HG03520 (cell line): ENCODE measurements at regions not wholly inside any gene's neighbourhood (a gene's known extent, or its start where the extent isn't known, plus 50 kb on each side); places are given as distances from the start of the nearest gene placed in this dataset.
"Not testable (repeated sequence)": the region's sequence is repeated elsewhere in the genome, so short reads cannot be mapped to it uniquely, and the experiment has no call there.

Experiments
- ATAC-seq: cut with Tn5 transposase; IDR thresholded peaks from one replicate; pipeline ENCODE4 v1.9.1; 2021; ENCODE audit warnings: mild to moderate bottlenecking, moderate library complexity; ENCODE audit not compliant: unreplicated experiment

DNA sequence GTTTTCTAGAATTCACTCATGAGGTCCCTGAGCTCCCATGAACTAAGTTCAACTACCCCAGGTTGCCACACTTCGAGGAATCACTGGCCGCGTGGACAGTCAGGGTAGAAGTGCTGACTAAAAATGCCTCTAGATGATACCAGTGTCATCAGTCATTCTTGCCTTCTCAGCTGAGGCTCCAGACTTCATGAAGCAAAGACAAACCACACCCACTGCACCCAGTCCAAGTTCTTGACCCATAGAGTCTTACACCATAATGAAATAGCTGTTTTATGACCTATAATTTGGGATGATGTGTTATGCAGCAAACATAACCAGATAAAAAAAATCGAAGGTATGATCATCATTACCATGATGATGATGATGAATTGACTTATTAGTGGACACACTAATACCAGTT lies 632.9 kb upstream of the TLE4 start:
- no peak for ATAC-seq

DNA sequence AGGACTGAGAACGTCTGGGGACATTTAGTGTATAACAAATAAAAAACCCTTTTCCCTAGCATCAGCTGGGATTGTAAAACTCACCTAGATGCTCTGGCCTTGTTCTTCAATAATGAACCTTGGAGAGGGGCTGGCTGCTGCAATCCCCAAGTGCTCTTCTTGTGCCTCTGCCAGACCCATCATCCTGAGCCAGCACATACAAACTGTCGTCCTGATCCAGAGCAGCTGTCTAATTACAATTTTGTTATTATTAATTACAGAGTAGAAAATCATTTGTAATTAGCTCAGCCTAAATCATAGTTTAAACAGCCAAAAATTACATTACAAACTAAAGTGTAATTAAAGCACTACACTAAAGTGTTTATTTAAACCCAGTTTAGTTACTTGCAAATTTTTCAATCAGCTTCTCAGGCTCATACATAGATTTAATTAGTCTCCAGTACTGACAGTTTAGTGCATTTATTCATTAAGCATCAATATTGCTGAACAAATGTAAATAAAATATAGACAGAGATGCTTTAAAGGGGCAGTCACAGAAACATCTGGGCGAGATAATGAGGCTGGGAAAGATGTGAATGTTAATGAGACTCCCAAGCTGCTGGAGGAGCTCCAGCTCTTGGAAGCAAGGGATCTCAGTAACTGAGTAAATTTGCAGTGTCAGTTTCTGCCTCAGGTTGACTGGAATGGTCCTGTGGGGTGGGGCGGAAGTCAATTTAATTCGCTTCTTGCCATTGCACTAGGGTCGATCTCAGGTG lies 632.3 kb upstream of the TLE4 start:
- ATAC-seq, result no peak

DNA sequence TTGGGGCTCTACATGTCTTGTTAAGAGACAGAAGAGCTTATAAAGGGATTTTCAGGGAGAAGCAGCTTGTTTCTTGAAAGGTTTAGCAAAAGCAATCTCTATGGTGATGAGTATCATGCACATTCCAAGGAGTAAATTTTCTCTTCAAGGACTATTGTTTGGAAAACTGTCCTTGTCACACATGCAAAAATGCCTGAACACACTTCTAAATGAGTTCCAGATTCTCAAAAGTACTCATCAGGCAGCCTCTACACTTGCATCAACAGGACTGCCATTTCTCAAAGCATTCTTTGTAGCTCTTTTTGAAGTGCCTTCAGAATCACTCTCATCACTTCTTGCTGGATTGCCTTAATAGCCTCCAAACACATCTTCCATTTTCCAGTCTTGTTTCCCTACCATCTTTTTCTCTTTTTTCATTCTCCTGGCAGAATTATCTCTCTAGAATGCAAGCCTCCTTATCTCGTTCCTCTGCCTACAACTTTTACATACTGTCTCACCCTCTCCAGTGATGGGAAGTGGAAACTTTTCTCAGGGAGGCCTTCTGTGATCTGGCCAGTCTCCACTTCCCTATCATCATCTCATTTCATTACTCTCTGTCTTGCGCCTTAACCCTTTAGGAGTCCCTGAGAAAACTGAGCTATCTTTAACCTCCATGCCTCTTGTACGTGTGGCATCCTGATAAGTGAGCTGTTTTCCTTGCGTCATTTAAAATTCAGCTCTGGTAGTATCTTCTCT lies 631.5 kb upstream of the TLE4 start:
- ATAC-seq, result no peak

DNA sequence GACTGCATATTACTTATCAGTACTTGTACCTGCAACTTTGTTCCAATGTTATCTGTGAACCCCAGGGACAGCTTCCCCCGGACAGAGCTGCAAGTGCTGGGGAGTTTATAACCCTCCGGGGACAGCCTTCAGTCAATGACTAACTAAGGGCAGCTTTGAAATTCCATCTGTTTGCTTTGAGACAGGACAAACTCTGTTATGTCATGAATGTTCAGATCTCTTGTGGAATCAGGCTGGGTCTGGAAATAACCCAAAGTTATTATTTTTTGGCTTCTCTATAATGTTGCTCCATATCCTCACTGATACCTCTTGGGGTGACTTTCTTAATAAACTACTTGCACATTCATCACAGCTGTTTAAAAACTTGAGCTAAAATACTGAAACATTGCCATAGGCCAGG lies 617.5 kb upstream of the TLE4 start:
- ATAC-seq, result no peak

DNA sequence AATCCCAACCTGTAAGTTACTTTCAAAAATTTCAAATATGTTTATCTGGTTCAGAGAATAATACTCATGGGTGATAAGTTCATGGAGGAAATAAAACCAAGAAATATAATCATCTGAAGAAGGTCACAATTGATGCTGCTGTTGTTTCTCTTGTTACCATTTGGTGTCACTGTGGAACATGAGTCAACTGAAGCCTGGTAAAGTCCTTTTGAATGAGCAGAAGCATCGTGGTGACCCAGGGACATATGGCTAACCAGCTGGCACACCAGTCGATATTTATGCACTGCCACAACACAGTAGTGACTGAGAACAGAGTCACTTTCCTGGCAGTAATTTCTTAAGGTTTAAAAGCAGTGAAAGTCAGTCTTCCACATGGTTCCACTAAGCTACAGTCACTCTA lies 612.9 kb upstream of the TLE4 start:
- ATAC-seq, result no peak

DNA sequence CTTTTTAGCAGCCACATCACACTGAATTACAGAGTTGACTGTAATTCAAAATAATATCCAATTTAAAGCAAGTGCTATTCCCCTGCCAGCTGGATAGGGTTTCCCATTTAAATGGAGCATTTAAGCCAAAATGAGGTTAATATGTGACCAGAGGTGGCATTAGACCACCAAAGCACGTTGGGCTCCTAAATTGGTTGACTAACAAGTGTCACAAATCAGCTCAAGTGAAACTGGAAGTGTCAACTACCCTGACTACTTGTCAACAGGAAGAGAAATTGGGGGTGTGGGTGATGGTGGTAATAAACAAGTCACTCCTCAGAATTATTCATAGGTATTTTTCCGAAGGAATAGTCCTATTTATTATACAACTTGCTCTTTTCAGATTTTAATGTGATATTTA lies 609.6 kb upstream of the TLE4 start:
- ATAC-seq, result no peak

DNA sequence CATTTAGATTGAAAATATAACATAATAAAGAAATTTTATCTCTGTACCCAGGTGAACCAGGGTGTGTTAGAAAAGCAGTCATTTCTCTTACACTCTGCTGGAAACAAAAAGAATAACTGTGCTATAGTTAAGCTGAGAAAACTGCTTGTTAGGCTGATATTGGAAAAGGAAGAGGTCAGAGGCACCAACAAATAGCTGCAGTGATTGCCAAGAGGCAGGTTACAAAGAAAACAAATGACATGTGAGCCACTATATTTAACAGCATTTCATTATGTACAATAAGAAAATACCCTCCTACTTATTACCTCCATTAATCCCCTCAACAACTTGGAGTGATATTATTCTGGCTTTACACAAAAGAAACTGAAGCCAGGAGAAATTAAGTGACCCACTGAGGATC lies 607.9 kb upstream of the TLE4 start:
- ATAC-seq, result no peak

DNA sequence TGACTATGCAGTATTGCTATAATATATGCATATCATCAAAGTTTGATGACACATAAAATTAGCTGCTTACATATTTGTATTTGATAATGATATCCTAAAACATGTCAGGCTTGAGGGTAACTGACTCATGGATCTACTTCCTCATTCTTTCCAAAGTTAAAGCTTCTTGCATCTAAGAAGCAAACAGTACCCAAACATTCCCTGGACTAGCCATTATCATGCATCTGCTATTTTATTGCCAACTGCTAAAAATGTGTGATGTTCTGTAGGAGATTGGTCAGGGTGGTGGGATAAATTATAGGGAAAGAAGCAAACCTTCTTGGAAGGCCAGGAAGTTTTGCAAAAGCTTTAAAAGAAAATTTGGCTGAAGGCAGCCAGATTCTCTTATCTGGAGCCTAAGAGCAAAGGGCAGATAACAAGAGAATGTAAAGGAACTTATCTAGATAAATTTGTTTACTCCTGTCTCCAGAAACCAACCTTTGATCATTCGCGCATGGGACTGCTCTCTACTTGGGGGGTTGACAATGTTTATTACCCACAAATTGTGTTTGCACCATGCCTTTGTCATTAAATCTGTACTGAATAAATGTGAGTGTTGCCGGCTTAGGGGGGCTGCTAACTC lies 604.1 kb upstream of the TLE4 start:
- no peak for ATAC-seq

DNA sequence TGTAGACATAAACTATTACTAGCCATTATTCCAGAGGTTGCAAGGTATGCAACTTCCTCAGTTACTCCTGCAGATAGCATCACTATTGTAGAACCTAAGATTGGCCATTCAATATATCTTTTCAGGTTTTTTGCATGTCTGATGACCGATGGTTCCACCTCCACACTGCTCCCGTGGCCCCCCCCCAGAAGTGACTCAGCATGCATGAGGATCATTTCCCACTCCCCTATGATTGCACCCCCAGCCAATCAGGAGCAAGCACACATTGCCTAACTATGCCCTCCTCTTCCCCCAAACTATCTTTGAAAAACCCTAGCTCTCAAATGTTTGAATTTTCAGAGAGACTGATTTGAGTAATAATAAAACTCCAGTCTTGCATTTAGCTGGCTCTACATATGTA lies 601.4 kb upstream of the TLE4 start:
- no peak for ATAC-seq

DNA sequence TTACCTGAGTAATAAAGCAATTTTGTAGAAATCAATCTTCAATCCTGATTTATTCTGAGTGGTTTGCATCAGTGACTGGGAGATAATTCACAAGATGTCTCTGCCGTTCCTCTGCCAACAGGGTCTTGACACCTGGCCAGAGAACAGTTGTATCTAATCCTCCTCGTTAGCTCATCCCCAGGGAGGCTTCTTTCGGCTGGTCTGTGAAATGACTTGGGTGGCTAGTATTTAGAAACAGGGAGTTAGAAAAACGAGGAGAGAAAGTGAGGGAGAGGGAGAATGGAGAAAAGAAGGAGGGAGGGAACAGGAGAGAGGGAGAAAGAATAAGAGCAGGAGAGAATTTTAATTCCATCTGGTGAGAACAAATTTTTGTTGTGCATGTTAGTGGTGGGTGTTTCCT lies 600.2 kb upstream of the TLE4 start:
- ATAC-seq, result no peak

DNA sequence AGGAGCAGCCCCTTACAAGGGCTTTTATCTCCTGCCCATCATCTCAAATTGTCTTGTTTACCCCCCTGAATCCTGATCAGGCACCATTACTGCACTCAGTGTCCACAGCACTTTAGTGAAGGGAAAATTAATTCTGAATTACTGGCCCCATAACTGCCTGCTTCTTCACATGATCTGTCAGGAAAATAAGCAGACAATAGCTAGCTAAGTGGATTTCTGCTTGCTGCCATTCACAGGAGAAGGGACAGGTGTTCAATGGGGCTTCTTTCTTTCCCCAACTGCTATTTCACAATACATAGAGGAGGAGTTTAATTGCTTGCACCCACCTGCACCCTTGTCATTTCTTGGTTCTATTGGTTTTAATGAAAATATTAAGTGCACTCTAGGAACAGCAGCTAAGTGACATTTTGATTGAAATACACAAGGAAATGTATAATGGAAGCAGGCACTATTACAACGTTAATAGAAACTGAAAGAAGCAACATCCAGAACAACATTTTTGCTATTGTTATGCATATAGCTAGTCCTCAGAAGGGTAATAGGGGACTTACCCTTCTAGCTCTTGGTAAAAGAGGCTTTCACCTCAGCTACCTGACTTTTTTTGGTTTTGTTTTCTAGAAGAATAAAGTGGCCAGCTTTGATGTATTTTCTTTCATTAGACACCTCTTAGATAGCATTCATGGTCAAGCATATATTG lies 599.3 kb upstream of the TLE4 start:
- no peak for ATAC-seq

DNA sequence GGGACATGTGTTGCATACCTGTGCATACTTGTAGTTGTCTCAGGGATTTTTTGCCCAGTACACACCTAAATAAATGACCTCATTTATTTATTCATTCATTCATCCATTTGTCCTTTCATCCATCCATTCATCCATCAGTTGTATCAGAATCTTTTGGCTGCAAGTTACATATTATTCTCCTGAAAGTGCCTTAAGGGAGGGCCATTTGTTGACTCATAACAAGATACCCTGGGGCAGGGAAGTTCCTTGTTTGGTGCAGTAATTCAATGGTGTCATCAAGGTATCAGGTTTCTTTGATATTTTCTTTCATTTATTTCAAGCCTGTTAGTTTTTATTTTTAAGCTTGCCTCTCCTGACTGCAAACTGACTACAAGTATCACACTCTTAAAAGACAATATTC lies 597.9 kb upstream of the TLE4 start:
- no peak for ATAC-seq

DNA sequence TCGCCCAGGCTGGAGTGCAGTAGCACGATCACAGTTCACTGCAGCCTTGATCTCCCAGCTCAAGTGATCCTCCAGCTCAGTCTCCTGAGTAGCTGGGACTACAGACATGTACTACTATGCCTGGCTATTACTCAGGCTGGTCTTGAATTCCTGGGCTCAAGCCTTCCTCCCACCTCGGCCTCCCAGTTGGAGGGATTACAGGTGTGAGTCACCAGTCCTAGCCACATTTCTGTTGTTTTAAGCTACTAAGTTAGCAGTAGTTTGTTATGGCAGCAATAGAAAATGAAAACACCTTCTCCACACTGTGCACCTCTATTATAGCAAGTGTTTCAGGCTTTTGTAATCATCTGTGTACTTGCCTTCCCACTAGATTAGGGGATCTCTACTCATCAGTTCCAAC lies 588.9 kb upstream of the TLE4 start:
- ATAC-seq, result no peak

DNA sequence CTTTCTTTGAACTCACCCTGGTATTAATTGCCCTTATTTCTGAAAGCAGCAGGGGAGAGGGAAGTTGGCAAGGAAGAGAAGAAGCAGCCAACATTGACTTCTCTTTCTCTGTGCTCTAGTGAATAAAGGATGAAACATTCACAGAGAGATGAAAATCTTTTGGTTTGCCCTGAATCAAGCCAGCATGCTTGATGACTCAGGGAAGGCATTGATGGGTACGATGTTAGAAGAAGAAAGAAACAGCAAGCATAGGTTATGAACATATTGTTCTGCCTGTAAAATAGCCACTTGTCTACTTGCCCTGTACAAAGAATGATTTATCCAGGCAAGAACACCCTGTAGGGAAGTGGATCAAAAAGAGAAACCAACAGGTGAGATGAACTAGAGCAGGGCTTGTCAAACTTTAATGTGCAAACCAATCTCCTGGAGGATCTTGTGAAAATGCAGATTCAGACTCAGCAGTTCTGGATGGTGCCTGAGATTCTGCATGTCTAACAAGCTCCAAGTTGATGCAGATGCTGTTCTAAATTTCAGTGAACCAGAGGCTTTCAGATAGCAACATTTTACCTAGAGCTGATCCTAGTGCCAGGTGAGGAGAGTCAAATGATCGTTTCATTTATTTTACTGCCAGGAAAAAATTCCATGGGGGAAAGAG lies 586.6 kb upstream of the TLE4 start:
- ATAC-seq, result no peak

DNA sequence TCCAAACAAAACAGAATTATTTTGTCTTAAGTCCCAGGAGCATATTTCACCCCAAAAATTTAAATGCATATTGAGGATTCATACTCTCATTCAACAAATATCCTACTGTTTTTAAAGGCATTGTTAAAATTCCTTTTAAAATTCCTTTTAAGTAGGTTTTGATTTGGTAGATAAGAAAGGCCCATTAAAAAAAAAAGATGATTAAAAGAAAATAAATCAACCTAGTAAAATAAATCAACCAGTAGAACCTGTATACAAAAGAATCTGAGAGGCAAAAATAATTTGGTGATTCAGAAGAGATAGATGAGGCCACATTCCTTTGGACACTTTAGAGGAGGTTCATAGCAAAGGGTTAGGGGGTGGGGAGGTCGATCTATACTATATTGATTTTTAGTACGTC lies 585.3 kb upstream of the TLE4 start:
- ATAC-seq, result no peak

DNA sequence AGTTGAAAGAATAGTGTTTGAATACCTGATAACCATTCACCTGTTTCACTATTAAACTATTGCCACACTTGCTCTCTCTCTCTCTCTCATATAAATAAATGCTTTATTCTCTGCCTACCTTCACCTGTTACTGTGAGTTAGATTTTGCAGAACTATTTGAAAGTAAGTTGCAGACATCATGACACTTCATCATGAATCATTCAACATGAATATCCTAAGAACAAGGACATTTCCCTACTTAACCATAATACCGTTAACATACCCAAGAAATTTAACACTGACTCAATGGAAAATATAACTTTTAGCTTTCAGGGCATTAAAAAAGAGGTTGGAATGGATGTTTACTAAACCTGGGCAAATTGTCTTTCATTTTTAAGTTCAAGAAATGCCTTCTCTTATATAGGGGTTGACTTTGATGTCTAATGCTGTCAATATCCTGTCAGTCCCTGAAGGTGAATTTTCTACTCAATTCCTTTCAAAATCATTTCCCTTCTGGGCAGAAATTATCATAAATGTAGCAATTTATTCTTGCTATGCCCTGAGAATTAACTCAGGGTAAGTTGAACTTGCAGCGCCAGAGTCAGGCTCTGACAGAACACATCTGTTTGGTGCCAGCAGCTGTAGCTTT lies 582.6 kb upstream of the TLE4 start:
- no peak for ATAC-seq

DNA sequence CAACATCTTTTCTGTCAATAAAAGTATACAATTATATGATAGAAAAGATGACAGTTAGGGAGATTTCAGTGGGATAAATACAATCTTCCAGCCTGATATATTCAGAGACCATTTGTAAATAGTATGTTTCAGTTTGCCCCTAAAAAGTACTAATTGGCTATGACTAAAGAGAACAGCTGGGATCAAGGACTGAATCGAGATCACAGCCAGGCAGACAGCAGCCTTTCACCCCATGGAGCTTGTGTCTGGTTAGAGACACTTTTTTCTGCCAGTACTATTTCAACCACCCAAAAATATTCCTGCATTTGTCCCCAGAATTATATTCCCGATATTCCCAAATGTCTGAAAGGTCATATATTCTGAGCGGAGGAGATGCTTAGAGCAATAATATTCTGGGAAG lies 577.3 kb upstream of the TLE4 start:
- ATAC-seq, result no peak

DNA sequence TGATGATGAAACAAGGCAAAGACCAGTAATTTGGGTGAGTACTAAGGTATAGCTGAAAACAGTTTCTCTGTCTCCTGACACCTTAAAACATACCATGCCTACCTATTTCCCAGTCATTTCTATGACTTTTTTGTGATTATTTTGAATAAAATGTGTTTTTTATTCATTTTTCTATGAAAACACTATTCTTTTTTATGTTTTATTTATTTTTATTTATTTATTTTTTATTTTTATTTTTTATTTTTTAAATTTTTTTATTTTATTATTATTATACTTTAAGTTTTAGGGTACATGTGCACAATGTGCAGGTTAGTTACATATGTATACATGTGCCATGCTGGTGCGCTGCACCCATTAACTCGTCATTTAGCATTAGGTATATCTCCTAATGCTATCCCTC lies 576.8 kb upstream of the TLE4 start:
- not testable (repeated sequence) for ATAC-seq

DNA sequence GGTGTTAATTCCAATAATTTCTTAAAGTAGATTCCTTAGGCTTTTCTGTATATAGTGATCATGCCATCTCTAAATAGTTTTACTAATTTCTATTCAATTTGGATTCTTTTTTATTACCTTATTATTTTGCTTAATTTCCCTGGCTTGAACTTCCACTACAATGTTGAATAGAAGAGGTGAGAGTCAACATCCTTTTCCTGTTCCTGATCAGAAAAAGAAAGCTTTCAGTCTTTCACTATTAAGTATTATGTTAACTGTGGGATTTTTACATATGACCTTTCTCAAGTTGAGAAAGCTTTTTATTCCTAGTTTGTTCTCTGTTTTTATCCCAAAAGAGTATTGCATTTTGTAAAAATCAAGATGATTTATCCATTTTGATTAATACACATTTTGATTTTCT lies 574.5 kb upstream of the TLE4 start:
- no peak for ATAC-seq

DNA sequence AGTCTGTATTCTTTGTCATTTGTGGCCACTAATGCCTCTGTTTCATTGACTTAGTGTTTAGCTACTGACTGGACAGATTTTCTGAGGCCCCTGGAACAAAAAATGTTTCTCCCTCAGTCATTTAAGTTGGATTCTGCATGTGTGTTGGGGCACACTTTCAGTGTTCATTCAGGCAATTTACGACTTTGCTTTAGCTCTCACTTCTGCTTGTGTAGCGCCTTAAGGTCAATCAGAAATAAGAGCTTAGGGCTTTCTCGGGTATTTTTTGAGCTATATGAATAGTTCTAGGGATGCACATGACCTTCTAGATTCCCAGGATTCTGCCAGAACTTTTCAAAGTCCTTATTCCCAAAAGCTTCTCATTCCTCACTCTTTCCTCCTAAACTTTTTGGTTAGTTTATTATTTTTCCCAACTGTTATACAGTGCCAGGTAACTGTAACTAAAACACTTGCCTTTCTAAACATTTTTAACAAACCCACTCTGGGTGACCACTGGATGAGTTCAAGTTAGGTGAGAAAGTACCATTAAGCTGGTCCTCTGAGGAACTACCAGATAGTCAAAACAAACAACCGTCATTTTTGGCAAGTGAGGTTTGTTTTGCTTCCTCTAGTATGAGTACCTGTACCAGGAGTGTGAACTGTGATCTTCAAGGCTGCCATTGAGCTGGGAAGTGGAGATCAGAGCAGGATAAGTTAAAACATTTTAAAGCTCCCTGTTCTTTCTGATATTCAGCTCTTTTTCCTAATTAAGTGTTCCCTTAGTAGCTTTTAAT lies 571.3 kb upstream of the TLE4 start:
- ATAC-seq, result no peak
